HEK293 (cell line): ENCODE measurements at regions not wholly inside any gene's neighbourhood (a gene's known extent, or its start where the extent isn't known, plus 50 kb on each side); places are given as distances from the start of the nearest gene placed in this dataset.

Experiments
- CTCF ChIA-PET: fragments of 350-600 bp; formaldehyde crosslinking; extraction: SDS; loops from one replicate; lab custom pipeline; 2021; ENCODE audit warnings: antibody characterized with exemption; lab: Yijun Ruan, JAX
- POLR2A ChIA-PET: fragments of 300-600 bp; formaldehyde crosslinking; extraction: SDS; loops from one replicate; lab custom pipeline; 2020; ENCODE audit warnings: antibody characterized with exemption, inconsistent platforms; lab: Yijun Ruan, JAX
- H3K27ac ChIP-seq: fragments of 200-500 bp; sonication (Bioruptor generic); 2 replicates; pipeline ENCODE4 v1.5.1; 2014; ENCODE audit warnings: low read depth, low read length, control low read depth, inconsistent platforms; ENCODE audit errors: extremely low read depth
- H3K36me3 ChIP-seq, 2 experiments: fragments of 200-500 bp in 1 of 2; sonication (Bioruptor generic) in 1 of 2; 1 replicate in 1 of 2; 2 replicates in 1 of 2; pipeline ENCODE4 v1.5.1; 2014 to 2017; ENCODE audit warnings: inconsistent platforms in 2 of 2, low read length in 2 of 2; ENCODE audit not compliant: control insufficient read depth in 2 of 2, insufficient read depth in 1 of 2
- H3K4me1 ChIP-seq: fragments of 200-500 bp; sonication (Bioruptor generic); 2 replicates; pipeline ENCODE4 v1.5.1; 2014; ENCODE audit warnings: mild to moderate bottlenecking, low read length, inconsistent platforms; ENCODE audit not compliant: control insufficient read depth, insufficient read depth
- H3K4me3 ChIP-seq: 2 replicates; pipeline ENCODE4 v1.5.1; 2011; ENCODE audit warnings: low read depth, mild to moderate bottlenecking, control low read depth, low read length, moderate library complexity
- H3K9me3 ChIP-seq: fragments of 200-500 bp; sonication (Bioruptor generic); 2 replicates; pipeline ENCODE4 v1.5.1; 2014; ENCODE audit warnings: low read depth, low read length, inconsistent platforms; ENCODE audit not compliant: control insufficient read depth, insufficient read depth
- ATF2 ChIP-seq: fragments of 450-650 bp; formaldehyde crosslinking; IDR thresholded peaks from 2 replicates; pipeline ENCODE4 v1.5.1; 2016; ENCODE audit warnings: missing biosample characterization, missing genetic modification characterization, low read depth
- BCL11B ChIP-seq: fragments of 450-650 bp; formaldehyde crosslinking; IDR thresholded peaks from 2 replicates; pipeline ENCODE4 v1.5.1; 2016; ENCODE audit warnings: low read depth, missing biosample characterization, missing genetic modification characterization
- GFI1B ChIP-seq: fragments of 450-650 bp; formaldehyde crosslinking; IDR thresholded peaks from 2 replicates; pipeline ENCODE4 v1.5.1; 2016; ENCODE audit warnings: missing biosample characterization, missing genetic modification characterization
- HOXA7 ChIP-seq: sonication (generic); formaldehyde crosslinking; IDR thresholded peaks from 2 replicates; pipeline ENCODE4 v1.8.1; 2022; ENCODE audit warnings: missing genetic modification reagents, borderline replicate concordance
- OVOL3 ChIP-seq: fragments of 450-650 bp; formaldehyde crosslinking; IDR thresholded peaks from 2 replicates; pipeline ENCODE4 v1.5.1; 2016; ENCODE audit warnings: missing biosample characterization, missing genetic modification characterization
- PRDM6 ChIP-seq: fragments of 450-650 bp; formaldehyde crosslinking; IDR thresholded peaks from 2 replicates; pipeline ENCODE4 v1.5.1; 2017; ENCODE audit warnings: missing biosample characterization, missing genetic modification characterization
- SCRT2 ChIP-seq: fragments of 450-650 bp; formaldehyde crosslinking; IDR thresholded peaks from 2 replicates; pipeline ENCODE4 v1.5.1; 2016; ENCODE audit warnings: missing biosample characterization, missing genetic modification characterization
- ZBTB20 ChIP-seq: fragments of 450-650 bp; formaldehyde crosslinking; IDR thresholded peaks from 2 replicates; pipeline ENCODE4 v1.5.1; 2016; ENCODE audit warnings: missing biosample characterization, missing genetic modification characterization
- ZBTB21 ChIP-seq: fragments of 450-650 bp; formaldehyde crosslinking; IDR thresholded peaks from 2 replicates; pipeline ENCODE4 v1.5.1; 2017; ENCODE audit warnings: missing biosample characterization, missing genetic modification characterization
- ZBTB26 ChIP-seq: fragments of 450-650 bp; formaldehyde crosslinking; optimal IDR thresholded peaks from 2 replicates; pipeline ENCODE3; 2016; ENCODE audit warnings: missing biosample characterization, mild to moderate bottlenecking, missing genetic modification characterization
- ZBTB49 ChIP-seq: fragments of 450-650 bp; formaldehyde crosslinking; IDR thresholded peaks from 2 replicates; pipeline ENCODE4 v1.5.1; 2016; ENCODE audit warnings: missing biosample characterization, missing genetic modification characterization, low read depth
- ZNF114 ChIP-seq: fragments of 450-650 bp; formaldehyde crosslinking; IDR thresholded peaks from 2 replicates; pipeline ENCODE4 v1.5.0; 2017; ENCODE audit warnings: missing biosample characterization, missing genetic modification characterization
- ZNF133 ChIP-seq: fragments of 450-650 bp; formaldehyde crosslinking; IDR thresholded peaks from 2 replicates; pipeline ENCODE4 v1.5.1; 2016; ENCODE audit warnings: missing biosample characterization, missing genetic modification characterization
- ZNF138 ChIP-seq: fragments of 450-650 bp; formaldehyde crosslinking; IDR thresholded peaks from 2 replicates; pipeline ENCODE4 v1.5.1; 2016; ENCODE audit warnings: missing biosample characterization, missing genetic modification characterization, borderline replicate concordance
- ZNF175 ChIP-seq: fragments of 450-650 bp; formaldehyde crosslinking; IDR thresholded peaks from 2 replicates; pipeline ENCODE4 v1.5.1; 2016; ENCODE audit warnings: missing biosample characterization, missing genetic modification characterization
- ZNF202 ChIP-seq: fragments of 450-650 bp; formaldehyde crosslinking; IDR thresholded peaks from 2 replicates; pipeline ENCODE4 v1.5.1; 2016; ENCODE audit warnings: missing biosample characterization, missing genetic modification characterization, borderline replicate concordance
- ZNF366 ChIP-seq: fragments of 450-650 bp; formaldehyde crosslinking; conservative IDR thresholded peaks from 2 replicates; pipeline ENCODE4 v1.5.1; 2016; ENCODE audit warnings: missing biosample characterization, missing genetic modification characterization
- ZNF501 ChIP-seq: fragments of 450-650 bp; formaldehyde crosslinking; IDR thresholded peaks from 2 replicates; pipeline ENCODE4 v1.5.1; 2016; ENCODE audit warnings: missing biosample characterization, missing genetic modification characterization
- ZNF510 ChIP-seq: fragments of 450-650 bp; formaldehyde crosslinking; IDR thresholded peaks from 2 replicates; pipeline ENCODE4 v1.5.1; 2018; ENCODE audit warnings: mild to moderate bottlenecking, missing genetic modification characterization, missing biosample characterization; ENCODE audit not compliant: insufficient replicate concordance
- ZNF521 ChIP-seq: fragments of 450-650 bp; formaldehyde crosslinking; IDR thresholded peaks from 2 replicates; pipeline ENCODE4 v1.5.1; 2017; ENCODE audit warnings: missing biosample characterization, mild to moderate bottlenecking, missing genetic modification characterization
- ZNF530 ChIP-seq: fragments of 450-650 bp; formaldehyde crosslinking; IDR thresholded peaks from 2 replicates; pipeline ENCODE4 v1.5.1; 2016; ENCODE audit warnings: low read depth, missing biosample characterization, missing genetic modification characterization
- ZNF544 ChIP-seq: fragments of 450-650 bp; formaldehyde crosslinking; IDR thresholded peaks from 2 replicates; pipeline ENCODE4 v1.5.0; 2017; ENCODE audit warnings: missing biosample characterization, missing genetic modification characterization
- ZNF548 ChIP-seq: fragments of 450-650 bp; formaldehyde crosslinking; IDR thresholded peaks from 2 replicates; pipeline ENCODE4 v1.5.1; 2016; ENCODE audit warnings: missing biosample characterization, missing genetic modification characterization
- ZNF558 ChIP-seq: fragments of 450-650 bp; formaldehyde crosslinking; IDR thresholded peaks from 2 replicates; pipeline ENCODE4 v1.5.1; 2016; ENCODE audit warnings: missing biosample characterization, missing genetic modification characterization
- ZNF560 ChIP-seq: fragments of 450-650 bp; formaldehyde crosslinking; IDR thresholded peaks from 2 replicates; pipeline ENCODE4 v1.5.1; 2017; ENCODE audit warnings: missing biosample characterization, missing genetic modification characterization, borderline replicate concordance
- ZNF596 ChIP-seq: fragments of 450-650 bp; IDR thresholded peaks from 2 replicates; pipeline ENCODE4 v1.5.0; 2018; ENCODE audit warnings: missing biosample characterization, mild to moderate bottlenecking, missing genetic modification characterization, moderate library complexity
- ZNF610 ChIP-seq: fragments of 450-650 bp; formaldehyde crosslinking; IDR thresholded peaks from 2 replicates; pipeline ENCODE4 v1.5.1; 2016; ENCODE audit warnings: missing biosample characterization, missing genetic modification characterization, borderline replicate concordance
- ZNF621 ChIP-seq: fragments of 450-650 bp; formaldehyde crosslinking; IDR thresholded peaks from 2 replicates; pipeline ENCODE4 v1.5.1; 2017; ENCODE audit warnings: missing biosample characterization, missing genetic modification characterization
- ZNF747 ChIP-seq: fragments of 450-650 bp; formaldehyde crosslinking; IDR thresholded peaks from 2 replicates; pipeline ENCODE4 v1.5.1; 2016; ENCODE audit warnings: missing biosample characterization, missing genetic modification characterization
- ZNF776 ChIP-seq: fragments of 450-650 bp; formaldehyde crosslinking; IDR thresholded peaks from 2 replicates; pipeline ENCODE4 v1.5.0; 2017; ENCODE audit warnings: missing biosample characterization, missing genetic modification characterization, borderline replicate concordance
- ZNF843 ChIP-seq: fragments of 450-650 bp; formaldehyde crosslinking; IDR thresholded peaks from 2 replicates; pipeline ENCODE4 v1.5.1; 2016; ENCODE audit warnings: missing biosample characterization, missing genetic modification characterization

GRCh38 chr10:83274088-83274487 is 865.2 kb upstream of the GHITM start (continued):
- no peak for TF ChIP-seq ATF2 (tag by site-specific recombination)
- TF ChIP-seq ZNF560: no peak
- no peak for TF ChIP-seq ZBTB49 (tag by site-specific recombination)
- TF ChIP-seq HOXA7 (CRISPR knock-in tag): no peak

- H3K4me3 ChIP-seq: no peak overlapping the region
- H3K4me1 ChIP-seq: no peaks in the 10 kb centered on the region
- H3K27ac ChIP-seq: no peak overlapping the region
- ChIA-PET CTCF (no interaction called here), POLR2A (no interaction called here)
- TF ChIP-seq ZNF133 (no peak), ZNF366 (no peak), OVOL3 (tag by site-specific recombination) (no peak), GFI1B (tag by site-specific recombination) (no peak), ZNF521 (tag by site-specific recombination) (no peak), SCRT2 (tag by site-specific recombination) (no peak), ZNF610 (tag by site-specific recombination) (no peak), ZNF138 (tag by site-specific recombination) (no peak), ZNF843 (no peak), ZNF548 (no peak), ZNF747 (tag by site-specific recombination) (no peak)
- no peaks in the 10 kb centered on the region for H3K9me3 ChIP-seq
- no peaks in the 10 kb centered on the region for H3K36me3 ChIP-seq
Measured at GRCh38 chr10:83276971-83277370, 862.3 kb upstream of the GHITM start.

- Histone ChIP-seq H3K36me3 (no peaks in the 10 kb centered on the region), H3K27ac (no peak overlapping the region), H3K4me1 (no peaks in the 10 kb centered on the region), H3K4me3 (no peak overlapping the region), H3K9me3 (no peaks in the 10 kb centered on the region)
- ChIA-PET CTCF (no interaction called here), POLR2A (no interaction called here)
- TF ChIP-seq PRDM6 (no peak), ZNF175 (no peak), ZNF596 (tag by site-specific recombination) (no peak), ZNF558 (no peak), ZNF202 (tag by site-specific recombination) (no peak), ZNF621 (tag by site-specific recombination) (no peak), ZNF114 (no peak), ZBTB21 (tag by site-specific recombination) (no peak), ZBTB26 (no peak), ZNF544 (tag by site-specific recombination) (no peak), BCL11B (no peak), ZBTB20 (tag by site-specific recombination) (no peak), ZNF776 (tag by site-specific recombination) (no peak), ZNF530 (tag by site-specific recombination) (no peak), ZNF510 (tag by site-specific recombination) (no peak), ZNF501 (tag by site-specific recombination) (no peak)
Measured at GRCh38 chr10:83283151-83283550, 856.2 kb upstream of the GHITM start.
